Caki2 (cell line): ENCODE measurements at regions not wholly inside any gene's neighbourhood (a gene's known extent, or its start where the extent isn't known, plus 50 kb on each side); places are given as distances from the start of the nearest gene placed in this dataset.

Experiments
- DNase-seq: peaks from one replicate; pipeline ENCODE4 v3.0.0-alpha.2; 2015; ENCODE audit warnings: low read depth
- in situ Hi-C: cut with HindIII; loops from 2 replicates; pipeline ENCODE4 v1.10.0; 2016; ENCODE audit warnings: low sequenced_read_pairs, low pct_unique_long_range_greater_than_20kb, mixed read lengths

- in situ Hi-C loops = no loop called here
- no peak for DNase-seq
Measured at GRCh38 chr12:18794000-18794399, 56.1 kb downstream of the CAPZA3 start.

- in situ Hi-C loops = no loop called here
- DNase-seq = no peak
Measured at GRCh38 chr12:18797604-18798003, 59.7 kb downstream of the CAPZA3 start.

GRCh38 chr12:18798535-18799361, 60.8 kb downstream of the CAPZA3 start:
- in situ Hi-C loops = no loop called here

GRCh38 chr12:18799561-18799960, 61.6 kb downstream of the CAPZA3 start:
- in situ Hi-C loops = no loop called here
- DNase-seq = peak; percentile 45

More at GRCh38 chr12:18798535-18799361, 60.8 kb downstream of the CAPZA3 start:
- peak; percentile 95 for DNase-seq

GRCh38 chr12:18805516-18806248, 67.8 kb downstream of the CAPZA3 start:
- in situ Hi-C loops = no loop called here
- no peak for DNase-seq

GRCh38 chr12:18807714-18808113, 69.8 kb downstream of the CAPZA3 start:
- in situ Hi-C loops = no loop called here
- no peak for DNase-seq

- in situ Hi-C loops = no loop called here
- DNase-seq = no peak
Measured at GRCh38 chr12:18808221-18808620, 70.3 kb downstream of the CAPZA3 start.

- no peak for DNase-seq
- in situ Hi-C loops = no loop called here
Measured at GRCh38 chr12:18810537-18811253, 72.8 kb downstream of the CAPZA3 start.

- no peak for DNase-seq
- in situ Hi-C loops = no loop called here
Measured at GRCh38 chr12:18811273-18811672, 73.4 kb downstream of the CAPZA3 start.

GRCh38 chr12:18813753-18814152, 75.8 kb downstream of the CAPZA3 start:
- in situ Hi-C loops = no loop called here
- no peak for DNase-seq

- in situ Hi-C loops = no loop called here
- DNase-seq = no peak
Measured at GRCh38 chr12:18818579-18819268, 80.8 kb downstream of the CAPZA3 start.

GRCh38 chr12:18819484-18819883, 81.6 kb downstream of the CAPZA3 start:
- in situ Hi-C loops = no loop called here
- peak; percentile 56 for DNase-seq

GRCh38 chr12:18823461-18823860, 85.5 kb downstream of the CAPZA3 start:
- in situ Hi-C loops = no loop called here
- no peak for DNase-seq

GRCh38 chr12:18824287-18824686, 86.4 kb downstream of the CAPZA3 start:
- in situ Hi-C loops = no loop called here
- no peak for DNase-seq

- no peak for DNase-seq
- in situ Hi-C loops = no loop called here
Measured at GRCh38 chr12:18825138-18825537, 87.2 kb downstream of the CAPZA3 start.

- DNase-seq = no peak
- in situ Hi-C loops = no loop called here
Measured at GRCh38 chr12:18827913-18828312, 90.0 kb downstream of the CAPZA3 start.

- in situ Hi-C loops = no loop called here
- no peak for DNase-seq
Measured at GRCh38 chr12:18828483-18828882, 90.6 kb downstream of the CAPZA3 start.

GRCh38 chr12:18828987-18829386, 91.1 kb downstream of the CAPZA3 start:
- in situ Hi-C loops = no loop called here
- DNase-seq = no peak
